Daoy (cell line): ENCODE measurements at regions not wholly inside any gene's neighbourhood (a gene's known extent, or its start where the extent isn't known, plus 50 kb on each side); places are given as distances from the start of the nearest gene placed in this dataset.
"Not testable (repeated sequence)": the region's sequence is repeated elsewhere in the genome, so short reads cannot be mapped to it uniquely, and the experiment has no call there.

ENCODE experiments used
- DNase-seq: peaks from one replicate; pipeline ENCODE4 v3.0.0-alpha.2; 2015; ENCODE audit warnings: low read depth

GRCh38 chr2:228956701-228957474 is 314.2 kb downstream of the PID1 start:
- DNase-seq = peak; percentile 5

GRCh38 chr2:228949831-228950230 is 321.3 kb downstream of the PID1 start:
- no peak for DNase-seq

GRCh38 chr2:228945710-228946109 is 325.4 kb downstream of the PID1 start:
- no peak for DNase-seq

GRCh38 chr2:228942856-228943255 is 328.2 kb downstream of the PID1 start:
- DNase-seq = no peak

GRCh38 chr2:228938629-228939028 is 332.5 kb downstream of the PID1 start:
- no peak for DNase-seq

GRCh38 chr2:228927028-228928010 is 343.8 kb downstream of the PID1 start:
- no peak for DNase-seq

- DNase-seq = no peak
Observed at GRCh38 chr2:228919808-228920207, 351.3 kb downstream of the PID1 start.

GRCh38 chr2:228917220-228917619 is 353.9 kb downstream of the PID1 start:
- DNase-seq = no peak

- DNase-seq = no peak
Observed at GRCh38 chr2:228916416-228917090, 354.5 kb downstream of the PID1 start.

- DNase-seq = no peak
Observed at GRCh38 chr2:228913176-228913575, 357.9 kb downstream of the PID1 start.

GRCh38 chr2:228910872-228911271 is 360.2 kb downstream of the PID1 start:
- not testable (repeated sequence) for DNase-seq

GRCh38 chr2:228902176-228902575 is 368.9 kb downstream of the PID1 start:
- DNase-seq = no peak

GRCh38 chr2:228901531-228901930 is 369.6 kb downstream of the PID1 start:
- no peak for DNase-seq

- no peak for DNase-seq
Observed at GRCh38 chr2:228878138-228878537, 392.9 kb downstream of the PID1 start.

- DNase-seq = no peak
Observed at GRCh38 chr2:228876276-228876675, 394.8 kb downstream of the PID1 start.

GRCh38 chr2:228875152-228875900 is 395.8 kb downstream of the PID1 start:
- peak; percentile 9 for DNase-seq

GRCh38 chr2:228871012-228871411 is 400.1 kb downstream of the PID1 start:
- DNase-seq = no peak

GRCh38 chr2:228869636-228870264 is 401.3 kb downstream of the PID1 start:
- DNase-seq = no peak

- no peak for DNase-seq
Observed at GRCh38 chr2:228867406-228867805, 403.7 kb downstream of the PID1 start.

GRCh38 chr2:228866781-228867180 is 404.3 kb downstream of the PID1 start:
- DNase-seq = no peak

- no peak for DNase-seq
Observed at GRCh38 chr2:228866044-228866443, 405.0 kb downstream of the PID1 start.
